Fibroblast of lung (primary cell): ENCODE measurements at regions not wholly inside any gene's neighbourhood (a gene's known extent, or its start where the extent isn't known, plus 50 kb on each side); places are given as distances from the start of the nearest gene placed in this dataset.
A peak's percentile ranks its signal among the peaks of the same experiment; 100 is the strongest.
"Not testable (repeated sequence)": the region's sequence is repeated elsewhere in the genome, so short reads cannot be mapped to it uniquely, and the experiment has no call there.

Source experiments
- DNase-seq, 2 donors: peaks; one replicate each; pipeline versions ENCODE4 v3.0.0 to v3.0.0-alpha.2; 2010; ENCODE audit warnings: low read depth in 2 of 2
- H2AFZ ChIP-seq: 2 replicates; pipeline ENCODE4 v1.5.1; 2012; ENCODE audit warnings: low read length, control low read depth, inconsistent platforms
- H3K27ac ChIP-seq: 2 replicates; pipeline ENCODE4 v1.5.1; 2011; ENCODE audit warnings: low read length, control low read depth; ENCODE audit not compliant: insufficient read depth
- H3K27me3 ChIP-seq: 2 replicates; pipeline ENCODE4 v1.5.1; 2011; ENCODE audit warnings: mild to moderate bottlenecking, low read length; ENCODE audit not compliant: control insufficient read depth, insufficient read depth
- H3K36me3 ChIP-seq: 2 replicates; pipeline ENCODE4 v1.5.1; 2011; ENCODE audit warnings: low read length; ENCODE audit not compliant: control insufficient read depth, insufficient read depth
- H3K4me1 ChIP-seq: 2 replicates; pipeline ENCODE4 v1.5.1; 2011; ENCODE audit warnings: low read length; ENCODE audit not compliant: control insufficient read depth, insufficient read depth; ENCODE audit errors: extremely low read depth
- H3K4me2 ChIP-seq: 2 replicates; pipeline ENCODE4 v1.5.1; 2011; ENCODE audit warnings: low read length, control low read depth; ENCODE audit not compliant: insufficient read depth; ENCODE audit errors: extremely low read depth
- H3K4me3 ChIP-seq, 4 experiments: fragments of 200-600 bp in 1 of 4; sonication (generic) in 1 of 4; replicated peaks in 1 of 4; 2 replicates each; pipeline ENCODE4 v1.5.1; 2011 to 2016; ENCODE audit warnings: low read length in 4 of 4, low read depth in 3 of 4, mild to moderate bottlenecking in 3 of 4, control low read depth in 2 of 4, inconsistent platforms in 1 of 4, mixed read lengths in 1 of 4; ENCODE audit not compliant: insufficient read depth in 1 of 4; ENCODE audit errors: control extremely low read depth in 1 of 4
- H3K79me2 ChIP-seq: 2 replicates; pipeline ENCODE4 v1.5.1; 2012; ENCODE audit warnings: mild to moderate bottlenecking, low read length, inconsistent platforms; ENCODE audit not compliant: control insufficient read depth, insufficient read depth
- H3K9ac ChIP-seq: 2 replicates; pipeline ENCODE4 v1.5.1; 2011; ENCODE audit warnings: mild to moderate bottlenecking, low read length, control low read depth; ENCODE audit not compliant: insufficient read depth
- H3K9me3 ChIP-seq: 2 replicates; pipeline ENCODE4 v1.5.1; 2012; ENCODE audit warnings: low read depth, low read length; ENCODE audit not compliant: control insufficient read depth, insufficient read depth
- H4K20me1 ChIP-seq: 2 replicates; pipeline ENCODE4 v1.5.1; 2011; ENCODE audit warnings: low read length; ENCODE audit not compliant: control insufficient read depth, insufficient read depth; ENCODE audit errors: extremely low read depth
- CTCF ChIP-seq, 2 donors: IDR thresholded peaks in 1 of 2; conservative IDR thresholded peaks in 1 of 2; 1 replicate in 1 of 2; 2 replicates in 1 of 2; pipeline ENCODE4 v1.5.1; 2011 to 2012; ENCODE audit warnings: low read length in 2 of 2, control low read depth in 1 of 2, inconsistent platforms in 1 of 2, low read depth in 1 of 2, mild to moderate bottlenecking in 1 of 2
- EZH2 ChIP-seq: IDR thresholded peaks from 2 replicates; pipeline ENCODE4 v1.5.1; 2012; ENCODE audit warnings: low read length, control low read depth, mild to moderate bottlenecking; ENCODE audit errors: missing control alignments

GRCh38 chr14:52146504-52146903 is 77.6 kb upstream of the NID2 start:
- H3K79me2 ChIP-seq = no peaks in the 10 kb centered on the region
- no peak overlapping the region for H3K4me3 ChIP-seq
- H3K27me3 ChIP-seq = peaks cover 18% of the 10 kb centered on the region
- no peak overlapping the region for H3K27ac ChIP-seq
- no peak overlapping the region for H3K9ac ChIP-seq
- H4K20me1 ChIP-seq = no peaks in the 10 kb centered on the region
- no peaks in the 10 kb centered on the region for H3K9me3 ChIP-seq
- H3K4me2 ChIP-seq = no peak overlapping the region
- peak; percentile 18 to 49 for TF ChIP-seq CTCF (conservative IDR thresholded peaks at IDR 0.05 in 1 of 2, IDR thresholded peaks at IDR 0.05 in 1 of 2; ENCODE audit: low read depth in 1 of 2, low read length in 2 of 2)
- TF ChIP-seq EZH2 = no peak
- peak in 1 of 2 donors; percentile 26 for DNase-seq
- H3K36me3 ChIP-seq = no peaks in the 10 kb centered on the region
- no peak overlapping the region for H2AFZ ChIP-seq
- no peaks in the 10 kb centered on the region for H3K4me1 ChIP-seq

DNA sequence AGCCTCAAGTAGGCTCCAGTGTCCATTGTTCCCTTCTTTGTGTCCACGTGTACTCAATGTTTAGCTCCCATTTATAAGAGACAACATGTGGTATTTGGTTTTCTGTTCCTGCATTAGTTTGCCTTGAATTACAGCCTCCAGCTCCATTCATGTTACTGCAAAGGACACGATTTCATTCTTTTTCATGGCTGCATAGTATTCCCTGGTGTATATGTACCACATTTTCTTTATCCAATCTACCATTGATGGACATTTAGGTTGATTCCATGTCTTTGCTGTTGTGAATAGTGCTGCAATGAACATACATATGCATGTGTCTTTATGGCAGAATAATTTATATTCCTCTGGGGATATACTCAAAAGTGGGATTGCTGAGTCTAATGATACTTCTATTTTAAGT is 75.2 kb upstream of the NID2 start:
- not testable (repeated sequence) for H3K27ac ChIP-seq, H3K27me3 ChIP-seq, H3K4me2 ChIP-seq, H3K79me2 ChIP-seq, H3K4me1 ChIP-seq, H4K20me1 ChIP-seq, H3K4me3 ChIP-seq, DNase-seq, H2AFZ ChIP-seq, H3K9ac ChIP-seq, H3K9me3 ChIP-seq, H3K36me3 ChIP-seq

- TF ChIP-seq EZH2 (no peak), CTCF (conservative IDR thresholded peaks at IDR 0.05 in 1 of 2, IDR thresholded peaks at IDR 0.05 in 1 of 2; ENCODE audit: low read depth in 1 of 2, low read length in 2 of 2) (no peak)
- Histone ChIP-seq H3K36me3 (no peaks in the 10 kb centered on the region), H4K20me1 (no peaks in the 10 kb centered on the region), H3K4me2 (no peak overlapping the region), H3K79me2 (no peaks in the 10 kb centered on the region), H3K4me3 (no peak overlapping the region), H2AFZ (no peak overlapping the region), H3K4me1 (no peaks in the 10 kb centered on the region), H3K9ac (no peak overlapping the region), H3K9me3 (no peaks in the 10 kb centered on the region), H3K27ac (no peak overlapping the region), H3K27me3 (no peaks in the 10 kb centered on the region)
- DNase-seq = no peak
Observed at GRCh38 chr14:52142504-52142903, 73.6 kb upstream of the NID2 start.
